NCI-H226 (cell line): ENCODE measurements at regions not wholly inside any gene's neighbourhood (a gene's known extent, or its start where the extent isn't known, plus 50 kb on each side); places are given as distances from the start of the nearest gene placed in this dataset.

Experiments
- DNase-seq: peaks from one replicate; pipeline ENCODE4 v3.0.0-alpha.2; 2015

GRCh38 chr6:1053586-1053985, 258.3 kb upstream of the FOXQ1 start:
- DNase-seq = no peak

GRCh38 chr6:1052262-1052661, 259.6 kb upstream of the FOXQ1 start:
- DNase-seq = no peak

- no peak for DNase-seq
These were observed 262.0 kb upstream of the FOXQ1 start for GRCh38 chr6:1049900-1050299.

GRCh38 chr6:1049170-1049569, 262.7 kb upstream of the FOXQ1 start:
- no peak for DNase-seq

- DNase-seq = no peak
These were observed 263.8 kb upstream of the FOXQ1 start for GRCh38 chr6:1047981-1048541.

GRCh38 chr6:1045239-1045638, 266.7 kb upstream of the FOXQ1 start:
- no peak for DNase-seq

- no peak for DNase-seq
These were observed 267.7 kb upstream of the FOXQ1 start for GRCh38 chr6:1044040-1044836.

- DNase-seq = no peak
These were observed 268.5 kb upstream of the FOXQ1 start for GRCh38 chr6:1043458-1043836.

- DNase-seq = no peak
These were observed 269.1 kb upstream of the FOXQ1 start for GRCh38 chr6:1042583-1043457.

GRCh38 chr6:1040393-1040792, 271.5 kb upstream of the FOXQ1 start:
- no peak for DNase-seq

- DNase-seq = no peak
These were observed 272.2 kb upstream of the FOXQ1 start for GRCh38 chr6:1039746-1040145.

- no peak for DNase-seq
These were observed 272.7 kb upstream of the FOXQ1 start for GRCh38 chr6:1039191-1039590.

GRCh38 chr6:1037430-1038202, 274.3 kb upstream of the FOXQ1 start:
- DNase-seq = no peak

- no peak for DNase-seq
These were observed 276.5 kb upstream of the FOXQ1 start for GRCh38 chr6:1035401-1035800.

- DNase-seq = no peak
These were observed 280.2 kb upstream of the FOXQ1 start for GRCh38 chr6:1031720-1032119.

GRCh38 chr6:1029141-1029540, 282.8 kb upstream of the FOXQ1 start:
- DNase-seq = no peak

- no peak for DNase-seq
These were observed 283.2 kb upstream of the FOXQ1 start for GRCh38 chr6:1028723-1029122.

GRCh38 chr6:1027795-1028569, 283.9 kb upstream of the FOXQ1 start:
- DNase-seq = no peak

GRCh38 chr6:1027109-1027794, 284.6 kb upstream of the FOXQ1 start:
- DNase-seq = peak; percentile 41

- DNase-seq = no peak
These were observed 286.1 kb upstream of the FOXQ1 start for GRCh38 chr6:1025821-1026220.

- no peak for DNase-seq
These were observed 287.3 kb upstream of the FOXQ1 start for GRCh38 chr6:1024587-1024986.

- no peak for DNase-seq
These were observed 287.7 kb upstream of the FOXQ1 start for GRCh38 chr6:1024161-1024560.
